IMR-90 (cell line): ENCODE measurements at regions not wholly inside any gene's neighbourhood (a gene's known extent, or its start where the extent isn't known, plus 50 kb on each side); places are given as distances from the start of the nearest gene placed in this dataset.

Experiments used
- ATAC-seq: fragments of 200-7000 bp; cut with Tn5 transposase; 2 replicates; pipeline ENCODE4 v1.9.1; 2020; ENCODE audit warnings: low read depth, mild to moderate bottlenecking, moderate library complexity
- BruUV-seq: library from RNA; stranded (reverse); fragments of 400-500 nt; replicated peaks from 2 replicates; lab custom pipeline; 2021; lab: Mats Ljungman, UMichigan
- CTCF ChIA-PET: fragments of 300-600 bp; formaldehyde crosslinking; extraction: SDS; loops from one replicate; lab custom pipeline; 2021; ENCODE audit warnings: antibody characterized with exemption; lab: Yijun Ruan, JAX
- POLR2A ChIA-PET: fragments of 300-600 bp; sonication (Branson Sonifier 250); formaldehyde crosslinking; loops from one replicate; lab custom pipeline; 2022; ENCODE audit warnings: antibody characterized with exemption; ENCODE audit not compliant: unreplicated experiment; lab: Charles Lee
- DNase-seq: peaks from one replicate; pipeline ENCODE4 v3.0.0; 2013
- H2AFZ ChIP-seq: replicated peaks from 2 replicates; pipeline ENCODE3; 2013; ENCODE audit warnings: low read length, mild to moderate bottlenecking; ENCODE audit not compliant: poor library complexity
- H2AK5ac ChIP-seq: 2 replicates; pipeline ENCODE4 v1.6.1; 2013; ENCODE audit warnings: low read depth, low read length, inconsistent platforms
- H2AK9ac ChIP-seq: replicated peaks from 2 replicates; pipeline ENCODE3; 2013; ENCODE audit warnings: mild to moderate bottlenecking, low read depth, low read length, moderate library complexity; ENCODE audit not compliant: poor library complexity
- H2BK120ac ChIP-seq: 2 replicates; pipeline ENCODE4 v1.6.1; 2013; ENCODE audit warnings: low read depth, low read length, inconsistent platforms
- H2BK15ac ChIP-seq: 3 replicates; pipeline ENCODE4 v1.6.1; 2013; ENCODE audit warnings: low read depth, low read length, inconsistent platforms
- H2BK20ac ChIP-seq: 2 replicates; pipeline ENCODE4 v1.6.1; 2013; ENCODE audit warnings: low read depth, mild to moderate bottlenecking, inconsistent platforms, low read length, moderate library complexity
- H2BK5ac ChIP-seq: 2 replicates; pipeline ENCODE4 v1.6.1; 2013; ENCODE audit warnings: mild to moderate bottlenecking, low read depth, low read length, inconsistent platforms; ENCODE audit not compliant: poor library complexity, severe bottlenecking
- H3K14ac ChIP-seq: replicated peaks from 2 replicates; pipeline ENCODE4 v1.6.1; 2013; ENCODE audit warnings: low read depth, low read length, inconsistent platforms
- H3K18ac ChIP-seq: 2 replicates; pipeline ENCODE4 v1.6.1; 2013; ENCODE audit warnings: low read depth, low read length, control low read depth
- H3K23ac ChIP-seq: 2 replicates; pipeline ENCODE4 v1.6.1; 2013; ENCODE audit warnings: low read depth, low read length, inconsistent platforms
- H3K27ac ChIP-seq: 2 replicates; pipeline ENCODE4 v1.5.1; 2013; ENCODE audit warnings: mild to moderate bottlenecking, control low read depth, low read length; ENCODE audit not compliant: insufficient read depth
- H3K27me3 ChIP-seq: 2 replicates; pipeline ENCODE4 v1.6.1; 2013; ENCODE audit warnings: low read length; ENCODE audit not compliant: control insufficient read depth, insufficient read depth
- H3K36me3 ChIP-seq: 2 replicates; pipeline ENCODE4 v1.6.1; 2013; ENCODE audit warnings: low read length, mixed read lengths; ENCODE audit not compliant: control insufficient read depth, insufficient read depth
- H3K4ac ChIP-seq: 2 replicates; pipeline ENCODE4 v1.6.1; 2013; ENCODE audit warnings: low read depth, low read length, inconsistent platforms
- H3K4me1 ChIP-seq: 2 replicates; pipeline ENCODE4 v1.6.1; 2013; ENCODE audit warnings: low read length, mixed read lengths; ENCODE audit not compliant: control insufficient read depth, insufficient read depth
- H3K4me2 ChIP-seq: 2 replicates; pipeline ENCODE4 v1.6.1; 2013; ENCODE audit warnings: low read depth, mild to moderate bottlenecking, control low read depth, low read length, moderate library complexity
- H3K4me3 ChIP-seq: 2 replicates; pipeline ENCODE4 v1.5.1; 2013; ENCODE audit warnings: low read depth, mild to moderate bottlenecking, control low read depth, low read length, moderate library complexity; ENCODE audit not compliant: insufficient read depth
- H3K56ac ChIP-seq: 2 replicates; pipeline ENCODE4 v1.6.1; 2013; ENCODE audit warnings: low read length, inconsistent platforms; ENCODE audit not compliant: insufficient read depth; ENCODE audit errors: extremely low read depth
- H3K79me1 ChIP-seq, 2 experiments: 2 replicates each; pipeline ENCODE4 v1.6.1; 2013; ENCODE audit warnings: low read length in 2 of 2, inconsistent platforms in 1 of 2, low read depth in 1 of 2
- H3K9ac ChIP-seq: 2 replicates; pipeline ENCODE4 v1.6.1; 2013; ENCODE audit warnings: low read depth, low read length, control low read depth
- H3K9me1 ChIP-seq: 2 replicates; pipeline ENCODE4 v1.6.1; 2013; ENCODE audit warnings: low read length, inconsistent platforms; ENCODE audit not compliant: insufficient read depth
- H3K9me3 ChIP-seq: 2 replicates; pipeline ENCODE4 v1.6.1; 2013; ENCODE audit warnings: low read length; ENCODE audit not compliant: control insufficient read depth, insufficient read depth
- H4K20me1 ChIP-seq: 2 replicates; pipeline ENCODE4 v1.6.1; 2013; ENCODE audit warnings: low read length, inconsistent platforms; ENCODE audit not compliant: insufficient read depth
- H4K5ac ChIP-seq: 2 replicates; pipeline ENCODE4 v1.6.1; 2013; ENCODE audit warnings: mild to moderate bottlenecking, low read depth, low read length, control low read depth
- H4K8ac ChIP-seq, 2 experiments: 2 replicates each; pipeline ENCODE4 v1.6.1; 2013; ENCODE audit warnings: low read depth in 2 of 2, low read length in 2 of 2, control low read depth in 1 of 2, inconsistent platforms in 1 of 2
- H4K91ac ChIP-seq: 2 replicates; pipeline ENCODE4 v1.6.1; 2013; ENCODE audit warnings: low read depth, low read length, inconsistent platforms; ENCODE audit not compliant: insufficient read depth
- BHLHE40 ChIP-seq: fragments of 150-350 bp; IDR thresholded peaks from 2 replicates; pipeline ENCODE4 v1.6.1; 2016; ENCODE audit warnings: mild to moderate bottlenecking, low read depth, low read length
- CEBPB ChIP-seq: IDR thresholded peaks from 2 replicates; pipeline ENCODE4 v1.6.1; 2012; ENCODE audit warnings: low read depth, low read length, improper control_type of control experiment
- CHD1 ChIP-seq: IDR thresholded peaks from 2 replicates; pipeline ENCODE4 v1.6.1; 2012; ENCODE audit warnings: low read depth, low read length, improper control_type of control experiment
- CTCF ChIP-seq: conservative IDR thresholded peaks from 2 replicates; pipeline ENCODE4 v1.5.1; 2012; ENCODE audit warnings: mild to moderate bottlenecking, low read depth, low read length, improper control_type of control experiment
- ELK1 ChIP-seq: fragments of 150-350 bp; IDR thresholded peaks from 2 replicates; pipeline ENCODE4 v1.6.1; 2016; ENCODE audit warnings: low read depth, mild to moderate bottlenecking, low read length, moderate library complexity, borderline replicate concordance
- FOS ChIP-seq: fragments of 150-350 bp; IDR thresholded peaks from 2 replicates; pipeline ENCODE4 v1.6.1; 2016; ENCODE audit warnings: low read depth, low read length
- MAFK ChIP-seq: IDR thresholded peaks from 2 replicates; pipeline ENCODE4 v1.6.1; 2012; ENCODE audit warnings: low read depth, low read length, improper control_type of control experiment
- MAZ ChIP-seq: IDR thresholded peaks from 2 replicates; pipeline ENCODE4 v1.6.1; 2012; ENCODE audit warnings: low read depth, mild to moderate bottlenecking, low read length, improper control_type of control experiment, moderate library complexity, borderline replicate concordance
- MXI1 ChIP-seq: IDR thresholded peaks from 2 replicates; pipeline ENCODE4 v1.6.1; 2012; ENCODE audit warnings: low read depth, mild to moderate bottlenecking, low read length, moderate library complexity, borderline replicate concordance
- NFE2L2 ChIP-seq: fragments of 150-350 bp; IDR thresholded peaks from 2 replicates; pipeline ENCODE4 v1.6.1; 2016; ENCODE audit warnings: low read depth, mild to moderate bottlenecking, low read length
- POLR2A ChIP-seq: IDR thresholded peaks from 2 replicates; pipeline ENCODE4 v1.6.1; 2012; ENCODE audit warnings: mild to moderate bottlenecking, low read depth, low read length
- RAD21 ChIP-seq: IDR thresholded peaks from 2 replicates; pipeline ENCODE4 v1.6.1; 2012; ENCODE audit warnings: low read length, improper control_type of control experiment
- RCOR1 ChIP-seq: IDR thresholded peaks from 2 replicates; pipeline ENCODE4 v1.6.1; 2012; ENCODE audit warnings: mild to moderate bottlenecking, low read length, improper control_type of control experiment; ENCODE audit not compliant: insufficient replicate concordance
- RFX5 ChIP-seq: IDR thresholded peaks from 2 replicates; pipeline ENCODE4 v1.8.0; 2012; ENCODE audit warnings: low read depth, mild to moderate bottlenecking, low read length, moderate library complexity
- SMC3 ChIP-seq: fragments of 150-350 bp; IDR thresholded peaks from 2 replicates; pipeline ENCODE4 v1.6.1; 2016; ENCODE audit warnings: low read depth, mild to moderate bottlenecking, antibody characterized with exemption, low read length, moderate library complexity
- USF2 ChIP-seq: fragments of 150-350 bp; IDR thresholded peaks from 2 replicates; pipeline ENCODE4 v1.6.1; 2017; ENCODE audit warnings: mild to moderate bottlenecking, antibody characterized with exemption, low read length, low read depth
- WGBS, 2 experiments: methylation state at CpG; one replicate each; pipeline versions ENCODE4 v1.1.5 to v1.1.7; 2013; ENCODE audit warnings: missing lambda C conversion rate in 2 of 2; ENCODE audit not compliant: insufficient read length in 1 of 2; ENCODE audit errors: extremely low coverage in 2 of 2; 5-methylcytosine and 5-hydroxymethylcytosine counted together
- dilution Hi-C: fragments of 300-500 bp; cut with HindIII; formaldehyde crosslinking; loops from one replicate; pipeline ENCODE4 v1.14.3; 2018; ENCODE audit warnings: low sequenced_read_pairs; ENCODE audit not compliant: unreplicated experiment
- in situ Hi-C: fragments of 300-500 bp; cut with MboI; formaldehyde crosslinking; loops from 3 replicates; pipeline ENCODE4 v1.14.3; 2019; ENCODE audit warnings: low sequenced_read_pairs, inconsistent platforms, mixed read lengths
- intact Hi-C: fragments of 100-400 bp; cut with micrococcal nuclease; formaldehyde crosslinking; loops from 2 replicates; pipeline ENCODE4 v1.10.0; 2022

GRCh38 chr4:30473225-30473624 is 246.9 kb upstream of the PCDH7 start:
- CTCF ChIA-PET: no interaction called here
- no TSS peak for BruUV-seq
- no peak overlapping the region for H3K14ac ChIP-seq
- no peak for DNase-seq
- H2AK9ac ChIP-seq: no peak overlapping the region
- no peaks in the 10 kb centered on the region for H3K9me1 ChIP-seq
- no peaks in the 10 kb centered on the region for H4K20me1 ChIP-seq
- no peak overlapping the region for H3K23ac ChIP-seq
- POLR2A ChIA-PET: no interaction called here
- intact Hi-C loops (no loop called here), dilution Hi-C loops (no loop called here), in situ Hi-C loops (no loop called here)
- H4K5ac ChIP-seq: no peak overlapping the region
- H2AK5ac ChIP-seq: no peak overlapping the region
- H2AFZ ChIP-seq: no peak overlapping the region
- H2BK120ac ChIP-seq: no peak overlapping the region
- no peaks in the 10 kb centered on the region for H3K27me3 ChIP-seq
- H3K79me1 ChIP-seq: no peaks in the 10 kb centered on the region
- H4K8ac ChIP-seq: no peak overlapping the region
- H4K91ac ChIP-seq: no peak overlapping the region
- no peaks in the 10 kb centered on the region for H3K9me3 ChIP-seq
- no peak overlapping the region for H3K4me2 ChIP-seq
- H3K4ac ChIP-seq: no peak overlapping the region
- no peaks in the 10 kb centered on the region for H3K4me1 ChIP-seq
- H2BK5ac ChIP-seq: no peak overlapping the region
- no peak overlapping the region for H2BK15ac ChIP-seq
- no peak overlapping the region for H3K4me3 ChIP-seq
- no peak overlapping the region for H3K18ac ChIP-seq
- H3K36me3 ChIP-seq: no peaks in the 10 kb centered on the region
- no peak overlapping the region for H3K56ac ChIP-seq
- no CpG with 5 or more reads among the region's 2 CpGs for WGBS, 2 experiments
- H2BK20ac ChIP-seq: no peak overlapping the region
- no peak for ATAC-seq
- no peak overlapping the region for H3K9ac ChIP-seq
- no peak overlapping the region for H3K27ac ChIP-seq
- no peak for TF ChIP-seq ELK1
- TF ChIP-seq USF2: no peak
- TF ChIP-seq MAFK: no peak
- TF ChIP-seq RAD21: no peak
- no peak for TF ChIP-seq MAZ
- no peak for TF ChIP-seq MXI1
- TF ChIP-seq POLR2A: no peak
- no peak for TF ChIP-seq FOS
- TF ChIP-seq NFE2L2: no peak
- no peak for TF ChIP-seq CTCF
- TF ChIP-seq RFX5: no peak
- no peak for TF ChIP-seq CHD1
- no peak for TF ChIP-seq SMC3
- no peak for TF ChIP-seq BHLHE40
- no peak for TF ChIP-seq RCOR1
- no peak for TF ChIP-seq CEBPB
